LNCAP (cell line): ENCODE measurements at regions not wholly inside any gene's neighbourhood (a gene's known extent, or its start where the extent isn't known, plus 50 kb on each side); places are given as distances from the start of the nearest gene placed in this dataset.

Source experiments
- TF ChIP-seq, protein P1 (sequence below): fragments of 450-650 bp; IDR thresholded peaks from 2 replicates; pipeline ENCODE4 v1.5.1; 2017; ENCODE audit warnings: mild to moderate bottlenecking

DNA sequence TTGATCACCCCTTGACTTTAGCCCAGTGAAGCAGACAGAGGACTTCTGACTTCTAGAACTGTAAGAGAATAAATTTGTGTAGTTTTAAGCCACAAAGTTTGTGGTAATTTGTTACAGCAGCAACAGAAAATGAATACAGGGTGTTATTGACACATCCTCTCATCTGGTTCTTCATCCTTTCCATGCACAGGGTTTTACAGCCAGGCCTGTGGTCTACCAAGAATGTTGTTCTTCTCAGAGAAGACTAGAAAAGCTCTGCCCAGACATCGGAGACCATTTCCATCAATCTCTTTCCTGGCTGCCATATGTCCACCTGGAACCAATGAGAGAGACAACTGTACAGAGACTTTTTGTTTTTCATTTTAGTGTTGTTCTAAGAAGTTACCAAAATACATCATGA is 308.2 kb upstream of the AMIGO2 start:
- TF ChIP-seq, protein P1, sequence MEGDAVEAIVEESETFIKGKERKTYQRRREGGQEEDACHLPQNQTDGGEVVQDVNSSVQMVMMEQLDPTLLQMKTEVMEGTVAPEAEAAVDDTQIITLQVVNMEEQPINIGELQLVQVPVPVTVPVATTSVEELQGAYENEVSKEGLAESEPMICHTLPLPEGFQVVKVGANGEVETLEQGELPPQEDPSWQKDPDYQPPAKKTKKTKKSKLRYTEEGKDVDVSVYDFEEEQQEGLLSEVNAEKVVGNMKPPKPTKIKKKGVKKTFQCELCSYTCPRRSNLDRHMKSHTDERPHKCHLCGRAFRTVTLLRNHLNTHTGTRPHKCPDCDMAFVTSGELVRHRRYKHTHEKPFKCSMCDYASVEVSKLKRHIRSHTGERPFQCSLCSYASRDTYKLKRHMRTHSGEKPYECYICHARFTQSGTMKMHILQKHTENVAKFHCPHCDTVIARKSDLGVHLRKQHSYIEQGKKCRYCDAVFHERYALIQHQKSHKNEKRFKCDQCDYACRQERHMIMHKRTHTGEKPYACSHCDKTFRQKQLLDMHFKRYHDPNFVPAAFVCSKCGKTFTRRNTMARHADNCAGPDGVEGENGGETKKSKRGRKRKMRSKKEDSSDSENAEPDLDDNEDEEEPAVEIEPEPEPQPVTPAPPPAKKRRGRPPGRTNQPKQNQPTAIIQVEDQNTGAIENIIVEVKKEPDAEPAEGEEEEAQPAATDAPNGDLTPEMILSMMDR, result no peak

DNA sequence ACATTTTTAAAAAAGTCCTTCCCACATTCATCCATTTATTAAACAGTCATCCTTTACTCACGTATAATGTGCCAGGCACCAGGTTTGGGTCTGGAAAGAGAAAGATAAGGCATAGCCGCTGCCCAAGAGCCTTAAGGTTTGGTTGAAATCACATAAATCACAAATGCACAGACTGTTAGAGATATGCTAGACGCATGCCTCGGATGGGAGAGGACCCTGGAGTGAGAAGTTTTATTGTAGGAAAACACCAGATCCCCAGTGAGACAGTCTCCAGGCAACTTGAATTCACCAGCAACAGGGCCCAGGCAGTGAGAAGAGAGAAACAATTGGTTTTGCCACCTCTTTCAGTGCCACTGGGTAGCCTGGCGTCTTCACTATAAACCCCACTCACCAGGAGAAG is 305.9 kb upstream of the AMIGO2 start:
- TF ChIP-seq, protein P1, result no peak

DNA sequence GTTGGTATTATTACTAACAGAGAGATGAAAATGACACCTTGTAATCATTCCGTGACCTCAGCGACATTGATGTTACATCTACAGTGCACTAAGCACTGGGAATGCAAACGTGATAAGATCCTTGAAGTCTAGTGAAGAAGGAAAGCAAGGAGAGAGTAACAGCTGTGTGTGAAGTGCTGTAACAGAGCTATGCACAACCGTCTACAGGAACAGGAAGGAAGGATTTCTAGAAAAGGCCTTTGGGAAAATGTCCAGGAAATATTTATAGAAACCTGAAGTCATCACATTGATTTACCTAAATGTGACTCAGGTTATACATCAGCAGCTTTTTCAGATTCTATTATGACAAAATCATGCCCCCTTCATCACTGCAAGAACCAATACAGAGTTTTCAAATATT is 304.2 kb upstream of the AMIGO2 start:
- TF ChIP-seq, protein P1, result no peak

DNA sequence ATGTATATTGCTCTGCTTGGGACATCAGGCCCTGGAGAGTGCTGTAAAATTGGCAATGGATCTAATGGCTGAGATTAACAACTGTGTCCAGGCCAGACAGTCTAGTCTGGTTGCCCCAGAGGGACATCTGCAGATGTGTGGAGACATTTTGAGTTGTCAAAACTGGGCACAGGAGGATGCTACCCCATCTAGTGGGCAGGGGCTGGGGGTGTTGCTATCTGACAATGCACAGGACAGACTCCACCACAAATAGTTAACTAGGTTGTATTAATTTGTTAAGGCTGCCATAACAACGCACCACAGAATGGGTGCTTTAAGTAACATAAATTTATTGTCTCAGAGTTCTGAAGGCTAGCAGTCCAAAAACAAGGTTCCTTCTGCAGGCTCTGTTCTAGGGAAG is 302.5 kb upstream of the AMIGO2 start:
- TF ChIP-seq, protein P1, result no peak

GRCh38 chr12:47378907-47379306 is 299.1 kb upstream of the AMIGO2 start:
- TF ChIP-seq, protein P1, result no peak

DNA sequence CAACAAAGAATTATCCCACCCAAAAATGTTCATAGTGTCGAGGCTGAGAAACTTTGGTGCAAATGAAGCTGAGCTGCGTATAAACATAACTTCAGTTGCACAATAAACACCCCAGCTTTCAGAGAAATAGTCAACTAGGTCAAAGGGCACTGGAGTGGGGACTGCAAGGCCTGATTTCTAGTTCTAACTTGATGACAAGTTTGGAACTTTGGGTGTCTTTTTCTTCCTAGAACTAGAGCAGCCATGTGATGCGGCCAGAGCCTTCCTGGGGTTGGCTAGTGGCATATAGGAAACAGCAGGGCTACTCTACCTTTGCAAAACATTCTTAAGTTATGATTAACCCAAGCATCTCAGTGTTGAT is 298.4 kb upstream of the AMIGO2 start:
- TF ChIP-seq, protein P1, result no peak

GRCh38 chr12:47377414-47378221 is 297.9 kb upstream of the AMIGO2 start:
- TF ChIP-seq, protein P1, result no peak

- TF ChIP-seq, protein P1, result no peak
Measured at GRCh38 chr12:47376927-47377326, 297.2 kb upstream of the AMIGO2 start.
